ENCODE measurements at regions not wholly inside any gene's neighbourhood (a gene's known extent, or its start where the extent isn't known, plus 50 kb on each side); places are given as distances from the start of the nearest gene placed in this dataset.

- TF ChIP-seq CTCF (IDR thresholded peaks at IDR 0.05) (no peak), POLR2A (IDR thresholded peaks at IDR 0.05) (no peak), EP300 (IDR thresholded peaks at IDR 0.05) (no peak)
Measured at GRCh38 chr12:75854681-75855309, 176.8 kb downstream of the PHLDA1 start.
